ENCODE measurements at regions not wholly inside any gene's neighbourhood (a gene's known extent, or its start where the extent isn't known, plus 50 kb on each side); places are given as distances from the start of the nearest gene placed in this dataset.
"Not testable (repeated sequence)": the region's sequence is repeated elsewhere in the genome, so short reads cannot be mapped to it uniquely, and the experiment has no call there.

- H3K4me2 ChIP-seq: no peak overlapping the region
Observed at GRCh38 chr4:153877898-153878297, 89.0 kb upstream of the SFRP2 start.

GRCh38 chr4:153873741-153874140 lies 84.9 kb upstream of the SFRP2 start:
- Histone ChIP-seq H3K27ac (no peak overlapping the region), H3K9ac (no peak overlapping the region), H4K20me1 (ENCODE audit: insufficient read depth) (no peaks in the 10 kb centered on the region), H3K79me2 (ENCODE audit: insufficient read depth, low read depth) (no peaks in the 10 kb centered on the region), H3K4me2 (no peak overlapping the region), H2AFZ (ENCODE audit: low read depth) (no peak overlapping the region), H3K4me1 (ENCODE audit: low read depth, poor library complexity, severe bottlenecking) (no peaks in the 10 kb centered on the region), H3K27me3 (ENCODE audit: insufficient read depth, low read depth) (no peaks in the 10 kb centered on the region), H3K4me3 (IDR thresholded peaks at IDR 0.05; ENCODE audit: insufficient read depth, low read depth, low read length) (no peak overlapping the region), H3K36me3 (ENCODE audit: insufficient read depth) (no peaks in the 10 kb centered on the region)
- TF ChIP-seq CTCF (conservative IDR thresholded peaks at IDR 0.05; ENCODE audit: low read depth, low read length): no peak

More at GRCh38 chr4:153877898-153878297, 89.0 kb upstream of the SFRP2 start:
- no peak overlapping the region for H3K9ac ChIP-seq
- H3K36me3 ChIP-seq (ENCODE audit: insufficient read depth): no peaks in the 10 kb centered on the region
- no peak overlapping the region for H3K27ac ChIP-seq
- TF ChIP-seq CTCF (conservative IDR thresholded peaks at IDR 0.05; ENCODE audit: low read depth, low read length): no peak
- no peaks in the 10 kb centered on the region for H3K79me2 ChIP-seq (ENCODE audit: insufficient read depth, low read depth)
- no peak overlapping the region for H2AFZ ChIP-seq (ENCODE audit: low read depth)
- no peaks in the 10 kb centered on the region for H3K4me1 ChIP-seq (ENCODE audit: low read depth, poor library complexity, severe bottlenecking)
- H4K20me1 ChIP-seq (ENCODE audit: insufficient read depth): no peaks in the 10 kb centered on the region
- no peaks in the 10 kb centered on the region for H3K27me3 ChIP-seq (ENCODE audit: insufficient read depth, low read depth)
- no peak overlapping the region for H3K4me3 ChIP-seq (IDR thresholded peaks at IDR 0.05; ENCODE audit: insufficient read depth, low read depth, low read length)

GRCh38 chr4:153866766-153867165 lies 77.9 kb upstream of the SFRP2 start:
- H2AFZ ChIP-seq (ENCODE audit: low read depth); H3K36me3 ChIP-seq (ENCODE audit: insufficient read depth); H4K20me1 ChIP-seq (ENCODE audit: insufficient read depth); H3K27ac ChIP-seq; H3K79me2 ChIP-seq (ENCODE audit: insufficient read depth, low read depth); H3K27me3 ChIP-seq (ENCODE audit: insufficient read depth, low read depth); H3K4me1 ChIP-seq (ENCODE audit: low read depth, poor library complexity, severe bottlenecking); H3K9ac ChIP-seq; H3K4me3 ChIP-seq (IDR thresholded peaks at IDR 0.05; ENCODE audit: insufficient read depth, low read depth, low read length); H3K4me2 ChIP-seq: not testable (repeated sequence)

GRCh38 chr4:153852501-153852900 lies 63.6 kb upstream of the SFRP2 start:
- Histone ChIP-seq H3K36me3 (ENCODE audit: insufficient read depth) (no peaks in the 10 kb centered on the region), H3K79me2 (ENCODE audit: insufficient read depth, low read depth) (no peaks in the 10 kb centered on the region), H3K4me1 (ENCODE audit: low read depth, poor library complexity, severe bottlenecking) (no peaks in the 10 kb centered on the region), H3K4me2 (no peak overlapping the region), H3K27ac (no peak overlapping the region), H3K4me3 (IDR thresholded peaks at IDR 0.05; ENCODE audit: insufficient read depth, low read depth, low read length) (no peak overlapping the region), H2AFZ (ENCODE audit: low read depth) (no peak overlapping the region), H4K20me1 (ENCODE audit: insufficient read depth) (no peaks in the 10 kb centered on the region), H3K9ac (no peak overlapping the region), H3K27me3 (ENCODE audit: insufficient read depth, low read depth) (no peaks in the 10 kb centered on the region)
- TF ChIP-seq CTCF (conservative IDR thresholded peaks at IDR 0.05; ENCODE audit: low read depth, low read length): no peak

- Histone ChIP-seq H3K9ac (no peak overlapping the region), H3K36me3 (ENCODE audit: insufficient read depth) (no peaks in the 10 kb centered on the region), H3K27me3 (ENCODE audit: insufficient read depth, low read depth) (no peaks in the 10 kb centered on the region), H3K4me1 (ENCODE audit: low read depth, poor library complexity, severe bottlenecking) (no peaks in the 10 kb centered on the region), H3K27ac (no peak overlapping the region), H3K4me3 (IDR thresholded peaks at IDR 0.05; ENCODE audit: insufficient read depth, low read depth, low read length) (no peak overlapping the region), H3K79me2 (ENCODE audit: insufficient read depth, low read depth) (no peaks in the 10 kb centered on the region), H4K20me1 (ENCODE audit: insufficient read depth) (no peaks in the 10 kb centered on the region), H3K4me2 (no peak overlapping the region), H2AFZ (ENCODE audit: low read depth) (no peak overlapping the region)
- TF ChIP-seq CTCF (conservative IDR thresholded peaks at IDR 0.05; ENCODE audit: low read depth, low read length): no peak
Observed at GRCh38 chr4:153850533-153851280, 61.8 kb upstream of the SFRP2 start.
